Liver (tissue), 8 donors: ENCODE measurements at regions not wholly inside any gene's neighbourhood (a gene's known extent, or its start where the extent isn't known, plus 50 kb on each side); places are given as distances from the start of the nearest gene placed in this dataset.

Experiments
- DNase-seq: peaks from one replicate; pipeline ENCODE4 v3.0.0-alpha.2; 2017; ENCODE audit warnings: low spot score
- H3K27ac ChIP-seq, 2 donors: one replicate each; pipeline ENCODE4 v1.7.0; 2013; ENCODE audit warnings: inconsistent platforms in 2 of 2, low read length in 2 of 2, control low read depth in 1 of 2, low read depth in 1 of 2, mild to moderate bottlenecking in 1 of 2
- H3K27me3 ChIP-seq, 4 donors: one replicate each; pipeline versions ENCODE4 v1.6.1 to v1.7.0; 2013; ENCODE audit warnings: low read length in 3 of 4, inconsistent platforms in 1 of 4, mild to moderate bottlenecking in 1 of 4, moderate library complexity in 1 of 4; ENCODE audit not compliant: control insufficient read depth in 4 of 4, insufficient read depth in 4 of 4
- H3K36me3 ChIP-seq, 4 donors: one replicate each; pipeline versions ENCODE4 v1.6.1 to v1.7.0; 2013; ENCODE audit warnings: low read length in 3 of 4, mild to moderate bottlenecking in 3 of 4, low read depth in 1 of 4, moderate library complexity in 1 of 4; ENCODE audit not compliant: control insufficient read depth in 4 of 4, insufficient read depth in 3 of 4
- H3K4me1 ChIP-seq, 4 donors: one replicate each; pipeline versions ENCODE4 v1.6.1 to v1.7.0; 2013; ENCODE audit warnings: low read length in 3 of 4, mild to moderate bottlenecking in 3 of 4, moderate library complexity in 1 of 4; ENCODE audit not compliant: control insufficient read depth in 4 of 4, insufficient read depth in 4 of 4
- H3K4me3 ChIP-seq, 3 donors: one replicate each; pipeline versions ENCODE4 v1.6.1 to v1.7.0; 2013; ENCODE audit warnings: low read length in 3 of 3, control low read depth in 1 of 3, low read depth in 1 of 3, mild to moderate bottlenecking in 1 of 3
- H3K9ac ChIP-seq, 2 donors: one replicate each; pipeline ENCODE4 v1.7.0; 2013; ENCODE audit warnings: low read length in 2 of 2, mild to moderate bottlenecking in 2 of 2, moderate library complexity in 2 of 2, control low read depth in 1 of 2, low read depth in 1 of 2
- H3K9me3 ChIP-seq, 4 donors: one replicate each; pipeline versions ENCODE4 v1.6.1 to v1.7.0; 2013; ENCODE audit warnings: low read length in 3 of 4; ENCODE audit not compliant: control insufficient read depth in 4 of 4
- EGR1 ChIP-seq, 2 donors: IDR thresholded peaks; 2 replicates each; pipeline ENCODE4 v1.6.1; 2016 to 2018; ENCODE audit warnings: antibody characterized with exemption in 2 of 2, low read depth in 2 of 2
- FOXA1 ChIP-seq: IDR thresholded peaks from 2 replicates; pipeline ENCODE4 v1.6.1; 2016; ENCODE audit warnings: antibody characterized with exemption
- FOXA2 ChIP-seq: IDR thresholded peaks from 2 replicates; pipeline ENCODE4 v1.6.1; 2016; ENCODE audit warnings: antibody characterized with exemption
- GABPA ChIP-seq, 2 donors: IDR thresholded peaks in 1 of 2; conservative IDR thresholded peaks in 1 of 2; 2 replicates each; pipeline ENCODE4 v1.6.1; 2016; ENCODE audit warnings: antibody characterized with exemption in 2 of 2, mild to moderate bottlenecking in 1 of 2, moderate library complexity in 1 of 2
- HNF4A ChIP-seq, 2 donors: conservative IDR thresholded peaks; 2 replicates each; pipeline ENCODE4 v1.6.1; 2016; ENCODE audit warnings: antibody characterized with exemption in 2 of 2, mild to moderate bottlenecking in 2 of 2
- HNF4G ChIP-seq: IDR thresholded peaks from 2 replicates; pipeline ENCODE4 v1.6.1; 2016; ENCODE audit warnings: antibody characterized with exemption
- JUND ChIP-seq, 2 donors: IDR thresholded peaks; 2 replicates each; pipeline ENCODE4 v1.6.1; 2016; ENCODE audit warnings: antibody characterized with exemption in 2 of 2
- NR2F2 ChIP-seq: IDR thresholded peaks from 2 replicates; pipeline ENCODE4 v1.6.1; 2016; ENCODE audit warnings: antibody characterized with exemption
- RAD21 ChIP-seq, 2 donors: IDR thresholded peaks; 2 replicates each; pipeline ENCODE4 v1.6.1; 2016; ENCODE audit warnings: antibody characterized with exemption in 2 of 2, mild to moderate bottlenecking in 2 of 2
- RXRA ChIP-seq, 2 donors: IDR thresholded peaks; 2 replicates each; pipeline ENCODE4 v1.6.1; 2017 to 2018; ENCODE audit warnings: antibody characterized with exemption in 2 of 2, mild to moderate bottlenecking in 1 of 2
- SP1 ChIP-seq: IDR thresholded peaks from 2 replicates; pipeline ENCODE4 v1.6.1; 2018; ENCODE audit warnings: antibody characterized with exemption, mild to moderate bottlenecking
- TAF1 ChIP-seq: conservative IDR thresholded peaks from 2 replicates; pipeline ENCODE4 v1.6.1; 2016; ENCODE audit warnings: antibody characterized with exemption, mild to moderate bottlenecking
- YY1 ChIP-seq: IDR thresholded peaks from 2 replicates; pipeline ENCODE4 v1.6.1; 2016; ENCODE audit warnings: antibody characterized with exemption, mild to moderate bottlenecking
- WGBS: extraction: QIAGEN DNeasy Blood & Tissue Kit; methylation state at CpG from one replicate; pipeline ENCODE4 v1.1.7; 2013; 5-methylcytosine and 5-hydroxymethylcytosine counted together
- TF ChIP-seq, protein P1 (sequence below): IDR thresholded peaks from 2 replicates; pipeline ENCODE4 v1.6.1; 2016; ENCODE audit warnings: antibody characterized with exemption
- TF ChIP-seq, protein P2 (sequence below): IDR thresholded peaks from 2 replicates; pipeline ENCODE4 v1.6.1; 2016; ENCODE audit warnings: antibody characterized with exemption, mild to moderate bottlenecking
- TF ChIP-seq, protein P3 (sequence below): IDR thresholded peaks from 2 replicates; pipeline ENCODE4 v1.6.1; 2016; ENCODE audit warnings: antibody characterized with exemption
- TF ChIP-seq, protein P4 (sequence below): fragments of 150-350 bp; IDR thresholded peaks from 2 replicates; pipeline ENCODE4 v1.5.1; 2017; ENCODE audit warnings: improper control_type of control experiment, low read depth, low read length; ENCODE audit not compliant: missing input control
- TF ChIP-seq, protein P5 (sequence below): IDR thresholded peaks from 2 replicates; pipeline ENCODE4 v1.6.1; 2016; ENCODE audit warnings: antibody characterized with exemption
- donor health status: healthy.
- donor health status: healthy.
- donor health status: healthy.
- donor health status: healthy.
- donor health status: healthy.

DNA sequence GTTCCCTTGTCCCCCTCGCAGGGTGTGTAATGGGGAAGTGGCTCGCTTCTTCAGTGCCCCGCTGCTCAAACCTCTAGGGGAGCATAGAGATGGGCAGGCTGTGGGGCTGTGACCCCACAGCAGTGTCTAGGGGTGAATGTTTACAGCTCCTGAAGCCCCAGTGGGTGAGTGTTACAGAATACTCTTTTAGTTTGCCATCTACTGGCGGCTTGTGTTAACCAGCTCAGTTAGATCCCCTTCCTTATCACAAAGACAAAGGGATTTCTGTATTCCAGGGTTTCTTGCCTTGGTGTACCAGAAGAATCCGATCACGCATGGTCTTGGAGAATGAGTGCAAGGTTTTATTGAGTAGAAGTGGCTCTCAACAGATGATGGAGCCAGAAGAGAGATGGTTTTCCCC lies 108.1 kb upstream of the IQCM start:
- no peak overlapping the region for H3K27ac ChIP-seq
- no peak for DNase-seq
- H3K9me3 ChIP-seq = no peaks in the 10 kb centered on the region
- H3K4me3 ChIP-seq = no peak overlapping the region
- TF ChIP-seq EGR1 (IDR thresholded peaks at IDR 0.05; ENCODE audit: low read depth in 2 of 2) = no peak
- no peak for TF ChIP-seq SP1
- 88% methylated on average over 6 of the region's 6 CpGs for WGBS
- no peaks in the 10 kb centered on the region for H3K27me3 ChIP-seq
- no peaks in the 10 kb centered on the region for H3K36me3 ChIP-seq
- no peak overlapping the region for H3K9ac ChIP-seq
- H3K4me1 ChIP-seq = no peaks in the 10 kb centered on the region

DNA sequence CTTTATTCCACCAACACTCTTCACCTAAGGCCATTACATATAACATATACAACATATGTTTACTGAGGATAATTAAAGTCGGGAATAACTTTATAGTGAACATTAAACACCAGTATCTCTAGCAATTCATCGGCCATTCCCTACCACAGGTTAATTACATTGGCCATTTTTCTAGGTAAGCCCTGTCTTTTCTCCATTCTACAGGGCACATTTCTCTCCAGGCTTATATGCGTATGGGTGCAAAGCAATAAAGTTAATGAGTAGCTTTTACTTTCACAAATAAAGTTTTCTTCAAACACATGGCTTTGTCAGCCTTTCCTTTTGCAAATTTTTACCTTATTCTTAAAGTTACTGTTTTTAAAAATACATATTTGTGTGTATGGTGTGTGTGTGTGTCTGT lies 111.9 kb upstream of the IQCM start:
- no peak overlapping the region for H3K4me3 ChIP-seq
- DNase-seq = no peak
- 86% methylated on average over 3 of the region's 3 CpGs for WGBS
- H3K27ac ChIP-seq = no peak overlapping the region
- H3K27me3 ChIP-seq = no peaks in the 10 kb centered on the region
- H3K36me3 ChIP-seq = no peaks in the 10 kb centered on the region
- no peaks in the 10 kb centered on the region for H3K9me3 ChIP-seq
- H3K9ac ChIP-seq = no peak overlapping the region
- no peaks in the 10 kb centered on the region for H3K4me1 ChIP-seq
- TF ChIP-seq SP1 = no peak
- TF ChIP-seq GABPA (IDR thresholded peaks at IDR 0.05 in 1 of 2, conservative IDR thresholded peaks at IDR 0.05 in 1 of 2) = no peak
- TF ChIP-seq YY1 = no peak

DNA sequence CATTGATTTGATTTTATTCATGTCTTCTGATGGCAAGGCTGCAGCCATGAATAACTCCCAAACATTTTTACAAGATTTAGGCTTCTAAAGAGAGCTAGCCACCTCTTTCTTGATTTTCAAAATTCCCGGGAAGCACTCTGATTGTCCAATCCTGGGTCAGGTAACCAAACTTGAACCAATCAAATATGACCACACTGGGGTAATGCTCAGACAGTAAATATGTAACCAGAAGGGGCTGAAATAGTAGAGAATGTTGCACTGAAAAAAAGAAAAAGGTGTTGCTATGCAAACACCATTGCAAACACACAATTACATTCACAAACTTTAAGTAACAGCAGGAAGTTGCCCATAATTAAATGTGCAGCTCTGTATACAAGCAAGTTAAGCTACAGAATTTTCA lies 112.9 kb upstream of the IQCM start:
- DNase-seq = no peak
- Histone ChIP-seq H3K4me1 (no peaks in the 10 kb centered on the region), H3K36me3 (no peaks in the 10 kb centered on the region), H3K27ac (no peak overlapping the region), H3K9me3 (no peaks in the 10 kb centered on the region), H3K9ac (no peak overlapping the region), H3K4me3 (no peak overlapping the region), H3K27me3 (no peaks in the 10 kb centered on the region)
- TF ChIP-seq HNF4G (no peak), TAF1 (no peak), YY1 (no peak), RAD21 (IDR thresholded peaks at IDR 0.05) (no peak), HNF4A (conservative IDR thresholded peaks at IDR 0.05) (no peak), FOXA2 (no peak), EGR1 (IDR thresholded peaks at IDR 0.05; ENCODE audit: low read depth in 2 of 2) (no peak), RXRA (IDR thresholded peaks at IDR 0.05) (no peak), SP1 (no peak), NR2F2 (no peak), FOXA1 (no peak), JUND (IDR thresholded peaks at IDR 0.05) (no peak)
- TF ChIP-seq, protein P1, sequence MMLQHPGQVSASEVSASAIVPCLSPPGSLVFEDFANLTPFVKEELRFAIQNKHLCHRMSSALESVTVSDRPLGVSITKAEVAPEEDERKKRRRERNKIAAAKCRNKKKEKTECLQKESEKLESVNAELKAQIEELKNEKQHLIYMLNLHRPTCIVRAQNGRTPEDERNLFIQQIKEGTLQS = no peak
- TF ChIP-seq, protein P2, sequence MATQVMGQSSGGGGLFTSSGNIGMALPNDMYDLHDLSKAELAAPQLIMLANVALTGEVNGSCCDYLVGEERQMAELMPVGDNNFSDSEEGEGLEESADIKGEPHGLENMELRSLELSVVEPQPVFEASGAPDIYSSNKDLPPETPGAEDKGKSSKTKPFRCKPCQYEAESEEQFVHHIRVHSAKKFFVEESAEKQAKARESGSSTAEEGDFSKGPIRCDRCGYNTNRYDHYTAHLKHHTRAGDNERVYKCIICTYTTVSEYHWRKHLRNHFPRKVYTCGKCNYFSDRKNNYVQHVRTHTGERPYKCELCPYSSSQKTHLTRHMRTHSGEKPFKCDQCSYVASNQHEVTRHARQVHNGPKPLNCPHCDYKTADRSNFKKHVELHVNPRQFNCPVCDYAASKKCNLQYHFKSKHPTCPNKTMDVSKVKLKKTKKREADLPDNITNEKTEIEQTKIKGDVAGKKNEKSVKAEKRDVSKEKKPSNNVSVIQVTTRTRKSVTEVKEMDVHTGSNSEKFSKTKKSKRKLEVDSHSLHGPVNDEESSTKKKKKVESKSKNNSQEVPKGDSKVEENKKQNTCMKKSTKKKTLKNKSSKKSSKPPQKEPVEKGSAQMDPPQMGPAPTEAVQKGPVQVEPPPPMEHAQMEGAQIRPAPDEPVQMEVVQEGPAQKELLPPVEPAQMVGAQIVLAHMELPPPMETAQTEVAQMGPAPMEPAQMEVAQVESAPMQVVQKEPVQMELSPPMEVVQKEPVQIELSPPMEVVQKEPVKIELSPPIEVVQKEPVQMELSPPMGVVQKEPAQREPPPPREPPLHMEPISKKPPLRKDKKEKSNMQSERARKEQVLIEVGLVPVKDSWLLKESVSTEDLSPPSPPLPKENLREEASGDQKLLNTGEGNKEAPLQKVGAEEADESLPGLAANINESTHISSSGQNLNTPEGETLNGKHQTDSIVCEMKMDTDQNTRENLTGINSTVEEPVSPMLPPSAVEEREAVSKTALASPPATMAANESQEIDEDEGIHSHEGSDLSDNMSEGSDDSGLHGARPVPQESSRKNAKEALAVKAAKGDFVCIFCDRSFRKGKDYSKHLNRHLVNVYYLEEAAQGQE = no peak
- TF ChIP-seq, protein P3, sequence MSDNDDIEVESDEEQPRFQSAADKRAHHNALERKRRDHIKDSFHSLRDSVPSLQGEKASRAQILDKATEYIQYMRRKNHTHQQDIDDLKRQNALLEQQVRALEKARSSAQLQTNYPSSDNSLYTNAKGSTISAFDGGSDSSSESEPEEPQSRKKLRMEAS = no peak
- TF ChIP-seq, protein P4, sequence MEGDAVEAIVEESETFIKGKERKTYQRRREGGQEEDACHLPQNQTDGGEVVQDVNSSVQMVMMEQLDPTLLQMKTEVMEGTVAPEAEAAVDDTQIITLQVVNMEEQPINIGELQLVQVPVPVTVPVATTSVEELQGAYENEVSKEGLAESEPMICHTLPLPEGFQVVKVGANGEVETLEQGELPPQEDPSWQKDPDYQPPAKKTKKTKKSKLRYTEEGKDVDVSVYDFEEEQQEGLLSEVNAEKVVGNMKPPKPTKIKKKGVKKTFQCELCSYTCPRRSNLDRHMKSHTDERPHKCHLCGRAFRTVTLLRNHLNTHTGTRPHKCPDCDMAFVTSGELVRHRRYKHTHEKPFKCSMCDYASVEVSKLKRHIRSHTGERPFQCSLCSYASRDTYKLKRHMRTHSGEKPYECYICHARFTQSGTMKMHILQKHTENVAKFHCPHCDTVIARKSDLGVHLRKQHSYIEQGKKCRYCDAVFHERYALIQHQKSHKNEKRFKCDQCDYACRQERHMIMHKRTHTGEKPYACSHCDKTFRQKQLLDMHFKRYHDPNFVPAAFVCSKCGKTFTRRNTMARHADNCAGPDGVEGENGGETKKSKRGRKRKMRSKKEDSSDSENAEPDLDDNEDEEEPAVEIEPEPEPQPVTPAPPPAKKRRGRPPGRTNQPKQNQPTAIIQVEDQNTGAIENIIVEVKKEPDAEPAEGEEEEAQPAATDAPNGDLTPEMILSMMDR = no peak
- TF ChIP-seq, protein P5, sequence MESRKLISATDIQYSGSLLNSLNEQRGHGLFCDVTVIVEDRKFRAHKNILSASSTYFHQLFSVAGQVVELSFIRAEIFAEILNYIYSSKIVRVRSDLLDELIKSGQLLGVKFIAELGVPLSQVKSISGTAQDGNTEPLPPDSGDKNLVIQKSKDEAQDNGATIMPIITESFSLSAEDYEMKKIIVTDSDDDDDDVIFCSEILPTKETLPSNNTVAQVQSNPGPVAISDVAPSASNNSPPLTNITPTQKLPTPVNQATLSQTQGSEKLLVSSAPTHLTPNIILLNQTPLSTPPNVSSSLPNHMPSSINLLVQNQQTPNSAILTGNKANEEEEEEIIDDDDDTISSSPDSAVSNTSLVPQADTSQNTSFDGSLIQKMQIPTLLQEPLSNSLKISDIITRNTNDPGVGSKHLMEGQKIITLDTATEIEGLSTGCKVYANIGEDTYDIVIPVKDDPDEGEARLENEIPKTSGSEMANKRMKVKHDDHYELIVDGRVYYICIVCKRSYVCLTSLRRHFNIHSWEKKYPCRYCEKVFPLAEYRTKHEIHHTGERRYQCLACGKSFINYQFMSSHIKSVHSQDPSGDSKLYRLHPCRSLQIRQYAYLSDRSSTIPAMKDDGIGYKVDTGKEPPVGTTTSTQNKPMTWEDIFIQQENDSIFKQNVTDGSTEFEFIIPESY = no peak
- WGBS = 86% methylated on average over 1 of the region's 1 CpG
